ENCODE measurements at regions not wholly inside any gene's neighbourhood (a gene's known extent, or its start where the extent isn't known, plus 50 kb on each side); places are given as distances from the start of the nearest gene placed in this dataset.
"Not testable (repeated sequence)": the region's sequence is repeated elsewhere in the genome, so short reads cannot be mapped to it uniquely, and the experiment has no call there.

GRCh38 chr9:87199278-87199677, 252.0 kb upstream of the GAS1 start:
- no peak for DNase-seq (ENCODE audit: low spot score)

GRCh38 chr9:87199782-87200181, 252.5 kb upstream of the GAS1 start:
- DNase-seq (ENCODE audit: low spot score): no peak

- peak; percentile 25 for DNase-seq (ENCODE audit: low spot score)
These were observed 254.0 kb upstream of the GAS1 start for GRCh38 chr9:87201351-87201751.

GRCh38 chr9:87206064-87206661, 258.9 kb upstream of the GAS1 start:
- DNase-seq (ENCODE audit: low spot score): peak; percentile 70

- DNase-seq (ENCODE audit: low spot score): not testable (repeated sequence)
These were observed 263.4 kb upstream of the GAS1 start for GRCh38 chr9:87210658-87211057.

- DNase-seq (ENCODE audit: low spot score): no peak
These were observed 264.4 kb upstream of the GAS1 start for GRCh38 chr9:87211669-87212068.

GRCh38 chr9:87212605-87213021, 265.3 kb upstream of the GAS1 start:
- peak; percentile 85 for DNase-seq (ENCODE audit: low spot score)

GRCh38 chr9:87213948-87214347, 266.6 kb upstream of the GAS1 start:
- DNase-seq (ENCODE audit: low spot score): no peak

GRCh38 chr9:87214991-87215390, 267.7 kb upstream of the GAS1 start:
- DNase-seq (ENCODE audit: low spot score): no peak

GRCh38 chr9:87216036-87216435, 268.7 kb upstream of the GAS1 start:
- no peak for DNase-seq (ENCODE audit: low spot score)

- no peak for DNase-seq (ENCODE audit: low spot score)
These were observed 269.7 kb upstream of the GAS1 start for GRCh38 chr9:87216897-87217455.

- DNase-seq (ENCODE audit: low spot score): peak; percentile 87
These were observed 274.0 kb upstream of the DAPK1 start for GRCh38 chr9:87223392-87224246.

GRCh38 chr9:87226896-87227295, 270.8 kb upstream of the DAPK1 start:
- no peak for DNase-seq (ENCODE audit: low spot score)

GRCh38 chr9:87227456-87227855, 270.2 kb upstream of the DAPK1 start:
- no peak for DNase-seq (ENCODE audit: low spot score)

- no peak for DNase-seq (ENCODE audit: low spot score)
These were observed 268.6 kb upstream of the DAPK1 start for GRCh38 chr9:87229108-87229507.

GRCh38 chr9:87233431-87233830, 264.2 kb upstream of the DAPK1 start:
- no peak for DNase-seq (ENCODE audit: low spot score)

- DNase-seq (ENCODE audit: low spot score): no peak
These were observed 263.7 kb upstream of the DAPK1 start for GRCh38 chr9:87233899-87234455.

GRCh38 chr9:87234854-87235253, 262.8 kb upstream of the DAPK1 start:
- DNase-seq (ENCODE audit: low spot score): no peak

- DNase-seq (ENCODE audit: low spot score): no peak
These were observed 261.1 kb upstream of the DAPK1 start for GRCh38 chr9:87236546-87236945.

GRCh38 chr9:87237336-87237735, 260.3 kb upstream of the DAPK1 start:
- no peak for DNase-seq (ENCODE audit: low spot score)

- no peak for DNase-seq (ENCODE audit: low spot score)
These were observed 259.1 kb upstream of the DAPK1 start for GRCh38 chr9:87238545-87238944.

- DNase-seq (ENCODE audit: low spot score): no peak
These were observed 258.4 kb upstream of the DAPK1 start for GRCh38 chr9:87239312-87239711.

- no peak for DNase-seq (ENCODE audit: low spot score)
These were observed 254.1 kb upstream of the DAPK1 start for GRCh38 chr9:87243602-87244001.

Data from H4 (cell line).